Heart left ventricle (tissue), 13 donors: ENCODE measurements at regions not wholly inside any gene's neighbourhood (a gene's known extent, or its start where the extent isn't known, plus 50 kb on each side); places are given as distances from the start of the nearest gene placed in this dataset.

ENCODE experiments used
- POLR2A ChIP-seq, 2 donors: fragments of 450-650 bp; IDR thresholded peaks; one replicate each; pipeline ENCODE4 v1.6.1; 2017; ENCODE audit warnings: antibody characterized with exemption in 2 of 2, mild to moderate bottlenecking in 2 of 2, moderate library complexity in 2 of 2
- TF ChIP-seq, protein P1 (sequence below), 12 donors: fragments of 200-600 bp; sonication (generic) in 4 of 12; IDR thresholded peaks; one replicate each; pipeline versions ENCODE4 v1.5.0 to v1.8.0; 2018 to 2022; ENCODE audit warnings: antibody characterized with exemption in 12 of 12, mild to moderate bottlenecking in 5 of 12
- donor health status: ischemic (EF 13 %, LVEDD 7.1; RV severe dilation, severe dysfunction).
- donor health status: DM: no; HTN: yes; CAD: no.
- donor health status: DM: no; HTN: no; CAD: no.
- donor health status: ischemic (EF 25% LVEDD 6.9; RV normal size, moderate dysfunction).
- donor health status: ischemic (EF 25% LVEDD 5.7; RV mildly dilated, moderate dysfunction).
- donor health status: ischemic (EF 35%, LVEDD 5.7; RV mildly dilated, moderate dysfunction).
- donor health status: nonischemic (EF 11% LVEDD 7.7; RV severe dilation, severe dysfunction).
- donor health status: DM: yes; HTN: yes; CAD: no.
- donor health status: PGD.
- donor health status: ischemic (EF 29% LVEDD 5.4; RV normal size, mild dysfunction).
- donor health status: nonischemic (EF 23%, LVEDD 6.1; RV moderate dilation, normal function).

GRCh38 chr2:194556629-194557028 is 1100.4 kb upstream of the SLC39A10 start:
- TF ChIP-seq, protein P1, sequence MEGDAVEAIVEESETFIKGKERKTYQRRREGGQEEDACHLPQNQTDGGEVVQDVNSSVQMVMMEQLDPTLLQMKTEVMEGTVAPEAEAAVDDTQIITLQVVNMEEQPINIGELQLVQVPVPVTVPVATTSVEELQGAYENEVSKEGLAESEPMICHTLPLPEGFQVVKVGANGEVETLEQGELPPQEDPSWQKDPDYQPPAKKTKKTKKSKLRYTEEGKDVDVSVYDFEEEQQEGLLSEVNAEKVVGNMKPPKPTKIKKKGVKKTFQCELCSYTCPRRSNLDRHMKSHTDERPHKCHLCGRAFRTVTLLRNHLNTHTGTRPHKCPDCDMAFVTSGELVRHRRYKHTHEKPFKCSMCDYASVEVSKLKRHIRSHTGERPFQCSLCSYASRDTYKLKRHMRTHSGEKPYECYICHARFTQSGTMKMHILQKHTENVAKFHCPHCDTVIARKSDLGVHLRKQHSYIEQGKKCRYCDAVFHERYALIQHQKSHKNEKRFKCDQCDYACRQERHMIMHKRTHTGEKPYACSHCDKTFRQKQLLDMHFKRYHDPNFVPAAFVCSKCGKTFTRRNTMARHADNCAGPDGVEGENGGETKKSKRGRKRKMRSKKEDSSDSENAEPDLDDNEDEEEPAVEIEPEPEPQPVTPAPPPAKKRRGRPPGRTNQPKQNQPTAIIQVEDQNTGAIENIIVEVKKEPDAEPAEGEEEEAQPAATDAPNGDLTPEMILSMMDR (IDR thresholded peaks at IDR 0.05): no peak
- no peak for TF ChIP-seq POLR2A (IDR thresholded peaks at IDR 0.05)
